ENCODE measurements at regions not wholly inside any gene's neighbourhood (a gene's known extent, or its start where the extent isn't known, plus 50 kb on each side); places are given as distances from the start of the nearest gene placed in this dataset.

DNA sequence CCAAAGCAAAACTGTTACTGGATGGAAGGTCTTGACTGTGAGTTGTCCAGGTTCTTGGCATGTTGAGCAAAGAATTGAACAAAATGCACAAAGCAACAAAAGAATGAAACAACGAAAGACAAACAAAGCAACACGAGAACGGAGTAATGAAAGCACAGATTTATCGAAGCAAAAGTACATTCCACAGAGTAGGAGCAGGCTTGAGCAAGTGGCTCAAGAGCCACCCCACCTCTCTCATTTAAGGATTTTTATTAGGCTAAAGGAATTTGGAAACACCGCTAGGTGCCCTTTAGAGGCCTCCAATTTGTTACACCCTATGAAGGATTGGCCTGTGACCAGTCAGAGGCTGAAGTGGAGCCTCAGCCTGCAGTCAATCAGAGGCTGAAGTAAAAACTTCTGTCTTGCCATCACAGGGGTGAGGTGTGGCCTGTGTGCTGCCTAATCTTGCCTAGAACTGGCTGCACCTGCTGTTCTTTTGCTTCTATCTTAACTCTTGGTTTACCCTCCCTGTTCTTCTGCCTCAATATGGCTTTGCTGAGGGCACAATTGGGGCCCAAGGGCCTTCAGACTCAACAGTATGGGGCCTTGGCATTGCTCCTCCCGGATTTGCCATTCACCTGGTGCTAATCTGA, 59.4 kb upstream of the FTH1 start:
- FAIRE-seq: no peak
- Histone ChIP-seq H3K4me3 (replicated peaks in 1 of 3; ENCODE audit: insufficient read depth in 1 of 3, low read depth in 1 of 3, low read length in 3 of 3) (no peak overlapping the region), H3K79me2 (ENCODE audit: control insufficient read depth, insufficient read depth, low read length) (no peaks in the 10 kb centered on the region), H3K9me3 (replicated peaks; ENCODE audit: control insufficient read depth, insufficient read depth, low read length) (no peaks in the 10 kb centered on the region), H3K27me3 (ENCODE audit: control insufficient read depth in 2 of 2, insufficient read depth in 2 of 2, low read length in 2 of 2) (no peaks in the 10 kb centered on the region), H3K9ac (replicated peaks; ENCODE audit: extremely low read depth, insufficient read depth, low read length) (no peak overlapping the region), H3K36me3 (ENCODE audit: control insufficient read depth in 2 of 2, extremely low read depth in 1 of 2, insufficient read depth in 2 of 2, low read length in 2 of 2) (no peaks in the 10 kb centered on the region), H3K9me1 (replicated peaks; ENCODE audit: control insufficient read depth, extremely low read depth, insufficient read depth, low read length) (no peaks in the 10 kb centered on the region), H3K4me2 (ENCODE audit: insufficient read depth, low read length) (no peak overlapping the region), H3K27ac (ENCODE audit: insufficient read depth, low read depth, low read length) (no peak overlapping the region), H4K20me1 (replicated peaks; ENCODE audit: control insufficient read depth, extremely low read depth, insufficient read depth, low read length) (no peaks in the 10 kb centered on the region), H2AFZ (ENCODE audit: low read depth, low read length) (no peak overlapping the region), H3K4me1 (ENCODE audit: control insufficient read depth, extremely low read depth, insufficient read depth, low read length) (peaks cover 15% of the 10 kb centered on the region)
- CTCF ChIA-PET: interaction anchor here (1.3 kb wide), 1 partner anchor 10 kb away, joined by 4 read pairs; no protein-coding TSS in a partner anchor
- no TSS peak for BruUV-seq (replicated peaks)
- dilution Hi-C loops (cut with MboI; ENCODE audit: extremely low pct_ligation_motif_present, low sequenced_read_pairs) (no loop called here), intact Hi-C loops (cut with micrococcal nuclease) (no loop called here)
- TF ChIP-seq, protein P1, sequence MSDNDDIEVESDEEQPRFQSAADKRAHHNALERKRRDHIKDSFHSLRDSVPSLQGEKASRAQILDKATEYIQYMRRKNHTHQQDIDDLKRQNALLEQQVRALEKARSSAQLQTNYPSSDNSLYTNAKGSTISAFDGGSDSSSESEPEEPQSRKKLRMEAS (IDR thresholded peaks at IDR 0.05; ENCODE audit: insufficient read depth, insufficient read length): no peak
- TF ChIP-seq, protein P2, sequence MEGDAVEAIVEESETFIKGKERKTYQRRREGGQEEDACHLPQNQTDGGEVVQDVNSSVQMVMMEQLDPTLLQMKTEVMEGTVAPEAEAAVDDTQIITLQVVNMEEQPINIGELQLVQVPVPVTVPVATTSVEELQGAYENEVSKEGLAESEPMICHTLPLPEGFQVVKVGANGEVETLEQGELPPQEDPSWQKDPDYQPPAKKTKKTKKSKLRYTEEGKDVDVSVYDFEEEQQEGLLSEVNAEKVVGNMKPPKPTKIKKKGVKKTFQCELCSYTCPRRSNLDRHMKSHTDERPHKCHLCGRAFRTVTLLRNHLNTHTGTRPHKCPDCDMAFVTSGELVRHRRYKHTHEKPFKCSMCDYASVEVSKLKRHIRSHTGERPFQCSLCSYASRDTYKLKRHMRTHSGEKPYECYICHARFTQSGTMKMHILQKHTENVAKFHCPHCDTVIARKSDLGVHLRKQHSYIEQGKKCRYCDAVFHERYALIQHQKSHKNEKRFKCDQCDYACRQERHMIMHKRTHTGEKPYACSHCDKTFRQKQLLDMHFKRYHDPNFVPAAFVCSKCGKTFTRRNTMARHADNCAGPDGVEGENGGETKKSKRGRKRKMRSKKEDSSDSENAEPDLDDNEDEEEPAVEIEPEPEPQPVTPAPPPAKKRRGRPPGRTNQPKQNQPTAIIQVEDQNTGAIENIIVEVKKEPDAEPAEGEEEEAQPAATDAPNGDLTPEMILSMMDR (IDR thresholded peaks at IDR 0.05; ENCODE audit: extremely low read depth in 1 of 2, insufficient read depth in 1 of 2, low read depth in 1 of 2, low read length in 2 of 2): no peak
- TF ChIP-seq FOS (IDR thresholded peaks at IDR 0.05; ENCODE audit: borderline replicate concordance, insufficient read depth, low read length): no peak
- no peak for TF ChIP-seq GATA2 (IDR thresholded peaks at IDR 0.05; ENCODE audit: insufficient read depth, insufficient read length, low read depth, low read length)
- no peak for TF ChIP-seq POLR2AphosphoS5 (IDR thresholded peaks at IDR 0.05; ENCODE audit: insufficient read depth, low read depth, low read length)
- TF ChIP-seq EZH2 (IDR thresholded peaks at IDR 0.05; ENCODE audit: borderline replicate concordance, low read depth, low read length, severe bottlenecking): no peak
- TF ChIP-seq MYC (IDR thresholded peaks at IDR 0.05; ENCODE audit: low read depth, low read length): no peak
- no peak for TF ChIP-seq POLR2A (IDR thresholded peaks at IDR 0.05; ENCODE audit: low read depth, low read length)
- no peak for TF ChIP-seq JUN (IDR thresholded peaks at IDR 0.05; ENCODE audit: borderline replicate concordance, insufficient read depth, insufficient read length, low read depth)
- POLR2A ChIA-PET: no interaction called here
- DNase-seq (ENCODE audit: low read depth, low spot score): no peak

Data from endothelial cell of umbilical vein (primary cell).